Upper lobe of left lung (tissue), 6 donors: ENCODE measurements at regions not wholly inside any gene's neighbourhood (a gene's known extent, or its start where the extent isn't known, plus 50 kb on each side); places are given as distances from the start of the nearest gene placed in this dataset.

Source experiments
- ATAC-seq, 2 donors: fragments of 200-7000 bp; cut with Tn5 transposase; one replicate each; pipeline ENCODE4 v1.9.1; 2022; ENCODE audit warnings: mild to moderate bottlenecking in 2 of 2, moderate library complexity in 2 of 2; ENCODE audit not compliant: low FRiP score in 2 of 2
- DNase-seq, 2 donors: peaks; one replicate each; pipeline ENCODE4 v3.0.0-alpha.2; 2019 to 2020
- H3K27ac ChIP-seq, 4 donors: fragments of 200-600 bp; sonication (generic); one replicate each; pipeline ENCODE4 v1.5.1; 2016 to 2019
- H3K27me3 ChIP-seq, 4 donors: fragments of 200-600 bp; sonication (generic); one replicate each; pipeline ENCODE4 v1.5.1; 2017 to 2019
- H3K36me3 ChIP-seq, 4 donors: fragments of 200-600 bp; sonication (generic); one replicate each; pipeline ENCODE4 v1.5.1; 2016 to 2019
- H3K4me1 ChIP-seq, 4 donors: fragments of 200-600 bp; sonication (generic); one replicate each; pipeline ENCODE4 v1.5.1; 2018 to 2019
- H3K4me3 ChIP-seq, 4 donors: fragments of 200-600 bp; sonication (generic); one replicate each; pipeline ENCODE4 v1.5.1; 2017 to 2019; ENCODE audit warnings: mild to moderate bottlenecking in 2 of 4, moderate library complexity in 1 of 4
- H3K9me3 ChIP-seq, 4 donors: fragments of 200-600 bp; sonication (generic); one replicate each; pipeline ENCODE4 v1.5.1; 2018 to 2019
- CTCF ChIP-seq, 6 experiments: fragments of 450-650 bp in 4 of 6; fragments of 200-600 bp in 2 of 6; sonication (generic) in 2 of 6; IDR thresholded peaks; one replicate each; pipeline ENCODE4 v1.5.1; 2016 to 2019; ENCODE audit warnings: antibody characterized with exemption in 6 of 6
- EP300 ChIP-seq, 4 donors: sonication (generic); formaldehyde crosslinking; IDR thresholded peaks; one replicate each; pipeline ENCODE4 v1.5.1; 2017; ENCODE audit warnings: antibody characterized with exemption in 4 of 4, control low read depth in 2 of 4
- POLR2A ChIP-seq, 4 donors: fragments of 450-650 bp; IDR thresholded peaks; one replicate each; pipeline ENCODE4 v1.5.1; 2016 to 2017; ENCODE audit warnings: antibody characterized with exemption in 4 of 4, mild to moderate bottlenecking in 2 of 4
- POLR2AphosphoS5 ChIP-seq, 2 donors: sonication (generic); formaldehyde crosslinking; IDR thresholded peaks; one replicate each; pipeline ENCODE4 v1.5.1; 2017; ENCODE audit warnings: antibody characterized with exemption in 2 of 2
- WGBS, 2 donors: methylation state at CpG; one replicate each; pipeline ENCODE4 v1.1.5; 2017 to 2018; 5-methylcytosine and 5-hydroxymethylcytosine counted together
- donor health status: DM: no; HTN: no; CAD: no; lungs with moderate emphysema.
- donor health status: DM: no; HTN: yes; CAD: no; lungs with severe emphysema.

DNA sequence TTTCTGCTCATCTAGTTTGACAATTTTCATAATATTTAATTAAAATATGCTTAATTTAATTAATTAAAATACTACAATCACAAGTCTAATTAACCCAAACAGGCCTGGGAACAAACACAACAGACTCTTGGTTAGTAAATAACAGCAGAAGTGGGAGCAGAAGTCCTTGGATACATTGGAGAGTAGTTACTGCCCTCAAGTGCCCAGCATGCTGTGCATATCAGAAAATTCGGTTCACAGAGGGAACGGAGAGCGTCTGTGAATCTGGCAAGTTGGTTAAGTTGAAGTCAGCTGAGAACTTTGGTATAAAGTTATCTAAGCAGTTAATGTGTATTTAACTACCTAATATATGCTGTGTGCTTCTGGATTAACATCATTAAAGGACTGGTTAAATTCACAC, 87.0 kb upstream of the ATG10 start:
- no peaks in the 10 kb centered on the region for H3K9me3 ChIP-seq
- no peak overlapping the region for H3K4me3 ChIP-seq
- TF ChIP-seq EP300 (IDR thresholded peaks at IDR 0.05) (no peak), POLR2AphosphoS5 (IDR thresholded peaks at IDR 0.05) (no peak), POLR2A (IDR thresholded peaks at IDR 0.05) (no peak), CTCF (IDR thresholded peaks at IDR 0.05) (no peak)
- no peak for ATAC-seq
- no peaks in the 10 kb centered on the region for H3K36me3 ChIP-seq
- no peaks in the 10 kb centered on the region for H3K27me3 ChIP-seq
- no peaks in the 10 kb centered on the region for H3K4me1 ChIP-seq
- no peak overlapping the region for H3K27ac ChIP-seq
- 59 to 73% methylated on average over 3 of the region's 3 CpGs for WGBS, 2 donors
- no peak for DNase-seq

- Histone ChIP-seq H3K27ac (no peak overlapping the region), H3K4me3 (no peak overlapping the region), H3K36me3 (no peaks in the 10 kb centered on the region), H3K27me3 (no peaks in the 10 kb centered on the region), H3K9me3 (no peaks in the 10 kb centered on the region), H3K4me1 (no peaks in the 10 kb centered on the region)
- WGBS, 2 donors = 84 to 93% methylated on average over 5 of the region's 5 CpGs
- DNase-seq = no peak
- no peak for ATAC-seq
- TF ChIP-seq POLR2A (IDR thresholded peaks at IDR 0.05) (no peak), CTCF (IDR thresholded peaks at IDR 0.05) (no peak), POLR2AphosphoS5 (IDR thresholded peaks at IDR 0.05) (no peak), EP300 (IDR thresholded peaks at IDR 0.05) (no peak)
These were observed 88.5 kb upstream of the ATG10 start for GRCh38 chr5:81883371-81883770.

GRCh38 chr5:81881595-81881994, 90.2 kb upstream of the ATG10 start:
- Histone ChIP-seq H3K4me3 (no peak overlapping the region), H3K9me3 (no peaks in the 10 kb centered on the region), H3K27me3 (no peaks in the 10 kb centered on the region), H3K27ac (no peak overlapping the region), H3K4me1 (no peaks in the 10 kb centered on the region), H3K36me3 (no peaks in the 10 kb centered on the region)
- DNase-seq = no peak
- no peak for ATAC-seq
- TF ChIP-seq CTCF (IDR thresholded peaks at IDR 0.05) = no peak
- no peak for TF ChIP-seq EP300 (IDR thresholded peaks at IDR 0.05)
- TF ChIP-seq POLR2AphosphoS5 (IDR thresholded peaks at IDR 0.05) = no peak
- no peak for TF ChIP-seq POLR2A (IDR thresholded peaks at IDR 0.05)
- WGBS, 2 donors = 54 to 66% methylated on average over 2 of the region's 2 CpGs

DNA sequence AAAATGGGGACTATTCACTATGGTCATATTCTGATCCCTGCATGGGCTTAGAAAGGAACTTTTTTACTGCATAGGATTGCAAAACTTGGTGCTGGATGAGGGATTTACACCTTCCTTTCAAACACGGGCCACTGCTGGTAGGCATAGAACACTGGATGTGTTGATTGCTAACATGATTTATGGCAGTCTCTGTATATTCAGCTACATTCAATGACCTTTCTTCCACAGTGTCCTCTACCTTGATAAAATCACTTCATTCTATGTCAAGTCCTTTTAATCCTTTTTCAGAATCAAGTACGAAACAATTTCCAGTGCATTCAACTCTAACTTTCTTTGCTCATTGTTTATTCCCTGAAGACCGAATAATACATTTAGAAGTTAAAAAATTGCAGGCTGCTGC, 91.9 kb upstream of the ATG10 start:
- TF ChIP-seq POLR2AphosphoS5 (IDR thresholded peaks at IDR 0.05) = no peak
- no peak for TF ChIP-seq POLR2A (IDR thresholded peaks at IDR 0.05)
- no peak for TF ChIP-seq EP300 (IDR thresholded peaks at IDR 0.05)
- TF ChIP-seq CTCF (IDR thresholded peaks at IDR 0.05) = no peak
- 80 to 88% methylated on average over 3 of the region's 3 CpGs for WGBS, 2 donors
- ATAC-seq (no peak), DNase-seq (no peak)
- no peaks in the 10 kb centered on the region for H3K4me1 ChIP-seq
- no peaks in the 10 kb centered on the region for H3K9me3 ChIP-seq
- H3K27ac ChIP-seq = no peak overlapping the region
- no peaks in the 10 kb centered on the region for H3K36me3 ChIP-seq
- no peak overlapping the region for H3K4me3 ChIP-seq
- H3K27me3 ChIP-seq = no peaks in the 10 kb centered on the region

DNA sequence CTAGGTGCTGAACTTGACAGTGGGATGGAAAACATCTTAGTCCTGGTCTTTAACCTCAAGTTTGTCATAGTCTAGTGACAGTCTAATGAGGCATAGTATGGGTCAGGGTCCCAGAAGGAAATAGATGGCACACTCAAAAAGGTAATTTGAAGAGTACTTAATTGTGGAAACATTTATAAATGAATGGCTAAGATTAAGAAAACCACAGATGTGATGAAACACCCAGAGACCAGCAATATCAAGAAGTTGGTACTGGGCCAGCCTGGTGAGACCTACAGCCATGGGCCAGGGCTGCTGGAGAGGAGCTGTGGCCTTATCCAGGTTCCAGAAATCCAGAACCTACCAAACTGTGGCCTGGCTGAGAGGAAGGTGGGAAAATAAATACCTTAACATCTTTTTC, 93.5 kb upstream of the ATG10 start:
- no peaks in the 10 kb centered on the region for H3K27me3 ChIP-seq
- no peak overlapping the region for H3K4me3 ChIP-seq
- H3K27ac ChIP-seq = no peak overlapping the region
- DNase-seq (peak in 1 of 2 donors; percentile 36), ATAC-seq (no peak)
- H3K36me3 ChIP-seq = no peaks in the 10 kb centered on the region
- H3K4me1 ChIP-seq = no peaks in the 10 kb centered on the region
- no peaks in the 10 kb centered on the region for H3K9me3 ChIP-seq
- TF ChIP-seq CTCF (IDR thresholded peaks at IDR 0.05) (no peak), POLR2AphosphoS5 (IDR thresholded peaks at IDR 0.05) (no peak), POLR2A (IDR thresholded peaks at IDR 0.05) (no peak), EP300 (IDR thresholded peaks at IDR 0.05) (no peak)
